ENCODE measurements at regions not wholly inside any gene's neighbourhood (a gene's known extent, or its start where the extent isn't known, plus 50 kb on each side); places are given as distances from the start of the nearest gene placed in this dataset.

- no peak for DNase-seq
Measured at GRCh38 chr3:71885006-71885405, 100.1 kb upstream of the PROK2 start.

- no peak for DNase-seq
Measured at GRCh38 chr3:71881732-71882131, 96.8 kb upstream of the PROK2 start.

GRCh38 chr3:71881041-71881440 lies 96.1 kb upstream of the PROK2 start:
- DNase-seq, result no peak

GRCh38 chr3:71879089-71879488 lies 94.1 kb upstream of the PROK2 start:
- no peak for DNase-seq

- no peak for DNase-seq
Measured at GRCh38 chr3:71876135-71877105, 91.5 kb upstream of the PROK2 start.

GRCh38 chr3:71875461-71875947 lies 90.6 kb upstream of the PROK2 start:
- DNase-seq, result peak; percentile 80

- DNase-seq, result no peak
Measured at GRCh38 chr3:71874618-71875017, 89.7 kb upstream of the PROK2 start.

- DNase-seq, result no peak
Measured at GRCh38 chr3:71873093-71873611, 88.2 kb upstream of the PROK2 start.

- no peak for DNase-seq
Measured at GRCh38 chr3:71872256-71872655, 87.3 kb upstream of the PROK2 start.

- no peak for DNase-seq
Measured at GRCh38 chr3:71870966-71871512, 86.1 kb upstream of the PROK2 start.

GRCh38 chr3:71868876-71869275 lies 83.9 kb upstream of the PROK2 start:
- no peak for DNase-seq

GRCh38 chr3:71865727-71866126 lies 80.8 kb upstream of the PROK2 start:
- DNase-seq, result no peak

GRCh38 chr3:71863563-71864190 lies 78.7 kb upstream of the PROK2 start:
- DNase-seq, result no peak

- no peak for DNase-seq
Measured at GRCh38 chr3:71862371-71863140, 77.6 kb upstream of the PROK2 start.

- DNase-seq, result no peak
Measured at GRCh38 chr3:71859123-71859519, 74.2 kb upstream of the PROK2 start.

GRCh38 chr3:71858503-71859122 lies 73.7 kb upstream of the PROK2 start:
- DNase-seq, result no peak

GRCh38 chr3:71857956-71858355 lies 73.0 kb upstream of the PROK2 start:
- DNase-seq, result no peak

- DNase-seq, result no peak
Measured at GRCh38 chr3:71854706-71855105, 69.8 kb upstream of the PROK2 start.

- DNase-seq, result no peak
Measured at GRCh38 chr3:71854096-71854495, 69.1 kb upstream of the PROK2 start.

- no peak for DNase-seq
Measured at GRCh38 chr3:71851878-71852277, 66.9 kb upstream of the PROK2 start.

GRCh38 chr3:71850654-71851053 lies 65.7 kb upstream of the PROK2 start:
- no peak for DNase-seq

GRCh38 chr3:71849681-71850080 lies 64.7 kb upstream of the PROK2 start:
- DNase-seq, result no peak

Measured in activated CD4-positive, CD25-positive, alpha-beta regulatory T cell treated with anti-CD3 and anti-CD28 coated beads, Interleukin-2, amount 50 U/mL, for 72 hours (primary cell).